ENCODE measurements at regions not wholly inside any gene's neighbourhood (a gene's known extent, or its start where the extent isn't known, plus 50 kb on each side); places are given as distances from the start of the nearest gene placed in this dataset.

GRCh38 chr7:54917613-54918391 is 101.0 kb upstream of the EGFR start:
- DNase-seq, result no peak

More at GRCh38 chr7:54917613-54918391, 101.0 kb upstream of the EGFR start:
- H2AFZ ChIP-seq (replicated peaks; ENCODE audit: low read length, poor library complexity), result no peak overlapping the region
- H3K79me1 ChIP-seq (ENCODE audit: low read depth in 1 of 2, low read length in 2 of 2), result no peaks in the 10 kb centered on the region
- BruUV-seq (replicated peaks), result no TSS peak
- no peaks in the 10 kb centered on the region for H3K9me1 ChIP-seq (ENCODE audit: insufficient read depth, low read length)
- no peak overlapping the region for H2BK15ac ChIP-seq (ENCODE audit: low read depth, low read length)
- H3K27ac ChIP-seq (ENCODE audit: insufficient read depth, low read length), result no peak overlapping the region
- no peak overlapping the region for H3K14ac ChIP-seq (replicated peaks; ENCODE audit: low read depth, low read length)
- intact Hi-C loops (cut with micrococcal nuclease), result no loop called here
- no peak overlapping the region for H3K18ac ChIP-seq (ENCODE audit: low read depth, low read length)
- in situ Hi-C loops (cut with MboI; ENCODE audit: low sequenced_read_pairs), result no loop called here
- H4K20me1 ChIP-seq (ENCODE audit: insufficient read depth, low read length), result no peaks in the 10 kb centered on the region
- no peak overlapping the region for H3K4ac ChIP-seq (ENCODE audit: low read depth, low read length)
- no peak for ATAC-seq (ENCODE audit: low read depth)
- ChIA-PET CTCF (no interaction called here), POLR2A (ENCODE audit: unreplicated experiment) (no interaction called here)
- H2BK120ac ChIP-seq (ENCODE audit: low read depth, low read length), result no peak overlapping the region
- no peak overlapping the region for H3K56ac ChIP-seq (ENCODE audit: extremely low read depth, insufficient read depth, low read length)
- H2BK5ac ChIP-seq (ENCODE audit: low read depth, low read length, poor library complexity, severe bottlenecking), result no peak overlapping the region
- no peak overlapping the region for H2BK20ac ChIP-seq (ENCODE audit: low read depth, low read length)
- no peak overlapping the region for H4K91ac ChIP-seq (ENCODE audit: insufficient read depth, low read depth, low read length)
- no peak for TF ChIP-seq MAFK (IDR thresholded peaks at IDR 0.05; ENCODE audit: low read depth, low read length)
- TF ChIP-seq CTCF (conservative IDR thresholded peaks at IDR 0.05; ENCODE audit: low read depth, low read length), result no peak
- no peak for TF ChIP-seq RCOR1 (IDR thresholded peaks at IDR 0.05; ENCODE audit: insufficient replicate concordance, low read length)
- no peak for TF ChIP-seq SMC3 (IDR thresholded peaks at IDR 0.05; ENCODE audit: low read depth, low read length)
- no peak for TF ChIP-seq ELK1 (IDR thresholded peaks at IDR 0.05; ENCODE audit: borderline replicate concordance, low read depth, low read length)
- TF ChIP-seq RFX5 (IDR thresholded peaks at IDR 0.05; ENCODE audit: low read depth, low read length), result no peak
- TF ChIP-seq NFE2L2 (IDR thresholded peaks at IDR 0.05; ENCODE audit: low read depth, low read length), result no peak
- TF ChIP-seq POLR2A (IDR thresholded peaks at IDR 0.05; ENCODE audit: low read depth, low read length), result no peak
- TF ChIP-seq BHLHE40 (IDR thresholded peaks at IDR 0.05; ENCODE audit: low read depth, low read length), result no peak
- TF ChIP-seq CEBPB (IDR thresholded peaks at IDR 0.05; ENCODE audit: low read depth, low read length), result no peak
- TF ChIP-seq FOS (IDR thresholded peaks at IDR 0.05; ENCODE audit: low read depth, low read length), result no peak
- TF ChIP-seq RAD21 (IDR thresholded peaks at IDR 0.05; ENCODE audit: low read length), result no peak
- no peak for TF ChIP-seq USF2 (IDR thresholded peaks at IDR 0.05; ENCODE audit: low read depth, low read length)
- no peak for TF ChIP-seq MAZ (IDR thresholded peaks at IDR 0.05; ENCODE audit: borderline replicate concordance, low read depth, low read length)
- no peak for TF ChIP-seq MXI1 (IDR thresholded peaks at IDR 0.05; ENCODE audit: borderline replicate concordance, low read depth, low read length)
- TF ChIP-seq CHD1 (IDR thresholded peaks at IDR 0.05; ENCODE audit: low read depth, low read length), result no peak
- H2AK9ac ChIP-seq (replicated peaks; ENCODE audit: low read depth, low read length, poor library complexity), result no peak overlapping the region
- H3K27me3 ChIP-seq (ENCODE audit: control insufficient read depth, insufficient read depth, low read length), result no peaks in the 10 kb centered on the region
- 100% methylated on average over 1 of the region's 5 CpGs; no CpG with 5 or more reads in 1 of the 2 experiments for WGBS, 2 experiments (ENCODE audit: extremely low coverage in 2 of 2, insufficient read length in 1 of 2)
- no peaks in the 10 kb centered on the region for H3K36me3 ChIP-seq (ENCODE audit: control insufficient read depth, insufficient read depth, low read length)
- H3K4me2 ChIP-seq (ENCODE audit: low read depth, low read length), result no peak overlapping the region
- dilution Hi-C loops (cut with HindIII; ENCODE audit: low sequenced_read_pairs, unreplicated experiment), result no loop called here
- no peaks in the 10 kb centered on the region for H3K9me3 ChIP-seq (ENCODE audit: control insufficient read depth, insufficient read depth, low read length)
- no peak overlapping the region for H2AK5ac ChIP-seq (ENCODE audit: low read depth, low read length)
- H3K9ac ChIP-seq (ENCODE audit: low read depth, low read length), result no peak overlapping the region
- no peak overlapping the region for H4K5ac ChIP-seq (ENCODE audit: low read depth, low read length)
- no peak overlapping the region for H4K8ac ChIP-seq (ENCODE audit: low read depth in 2 of 2, low read length in 2 of 2)
- no peaks in the 10 kb centered on the region for H3K4me1 ChIP-seq (ENCODE audit: control insufficient read depth, insufficient read depth, low read length)
- H3K23ac ChIP-seq (ENCODE audit: low read depth, low read length), result no peak overlapping the region
- no peak overlapping the region for H3K4me3 ChIP-seq (ENCODE audit: insufficient read depth, low read depth, low read length)

Measured in IMR-90 (cell line).